ENCODE measurements at regions not wholly inside any gene's neighbourhood (a gene's known extent, or its start where the extent isn't known, plus 50 kb on each side); places are given as distances from the start of the nearest gene placed in this dataset.

DNA sequence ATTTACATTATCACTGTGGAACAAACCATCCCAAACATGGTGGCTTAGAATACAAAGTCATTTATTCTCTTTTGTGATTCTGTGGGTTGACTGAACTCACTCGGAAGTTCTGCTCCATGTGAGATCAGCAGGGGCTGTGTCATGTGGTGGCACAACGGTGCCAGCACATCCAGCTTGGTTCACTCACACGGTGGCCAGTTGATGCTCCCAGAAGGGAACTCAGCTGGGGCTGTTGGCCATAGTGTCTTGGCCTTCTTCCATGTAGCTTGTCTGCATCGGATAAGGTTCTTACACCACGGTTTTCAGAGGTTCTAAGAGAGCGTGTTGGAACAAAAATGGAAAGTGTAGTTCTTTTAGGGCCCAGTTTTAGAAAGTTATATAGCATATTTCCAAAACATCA, 312.7 kb downstream of the DMRT2 start:
- BruUV-seq (replicated peaks) = no TSS peak
- Histone ChIP-seq H2AFZ (ENCODE audit: low read length) (no peak overlapping the region), H3K4me3 (ENCODE audit: low read depth, low read length, poor library complexity, severe bottlenecking) (no peak overlapping the region), H3K79me2 (ENCODE audit: insufficient read depth, low read depth, low read length) (no peaks in the 10 kb centered on the region), H3K27ac (ENCODE audit: low read depth, low read length, poor library complexity, severe bottlenecking) (no peak overlapping the region), H3K4me1 (ENCODE audit: insufficient read depth, low read length, poor library complexity, severe bottlenecking) (no peaks in the 10 kb centered on the region), H3K4me2 (ENCODE audit: low read length) (no peak overlapping the region), H3K36me3 (ENCODE audit: insufficient read depth, low read length) (no peaks in the 10 kb centered on the region), H3K9me3 (ENCODE audit: low read length) (no peaks in the 10 kb centered on the region), H3K9me2 (ENCODE audit: insufficient read depth, low read length) (no peaks in the 10 kb centered on the region), H4K20me1 (ENCODE audit: insufficient read depth, low read length) (no peaks in the 10 kb centered on the region)
- CTCF ChIA-PET (ENCODE audit: unreplicated experiment) = no interaction called here
- intact Hi-C loops (cut with micrococcal nuclease; ENCODE audit: unreplicated experiment) = no loop called here
- POLR2A ChIA-PET = interaction anchor here (1.5 kb wide), 1 partner anchor 8 kb away, joined by 4 read pairs; no protein-coding TSS in a partner anchor
- no peak for DNase-seq (ENCODE audit: low spot score)
- TF ChIP-seq EZH2phosphoT487 (IDR thresholded peaks at IDR 0.05; ENCODE audit: borderline replicate concordance, low read depth, low read length) (no peak), CTCF (conservative IDR thresholded peaks at IDR 0.05; ENCODE audit: low read length) (no peak)

DNA sequence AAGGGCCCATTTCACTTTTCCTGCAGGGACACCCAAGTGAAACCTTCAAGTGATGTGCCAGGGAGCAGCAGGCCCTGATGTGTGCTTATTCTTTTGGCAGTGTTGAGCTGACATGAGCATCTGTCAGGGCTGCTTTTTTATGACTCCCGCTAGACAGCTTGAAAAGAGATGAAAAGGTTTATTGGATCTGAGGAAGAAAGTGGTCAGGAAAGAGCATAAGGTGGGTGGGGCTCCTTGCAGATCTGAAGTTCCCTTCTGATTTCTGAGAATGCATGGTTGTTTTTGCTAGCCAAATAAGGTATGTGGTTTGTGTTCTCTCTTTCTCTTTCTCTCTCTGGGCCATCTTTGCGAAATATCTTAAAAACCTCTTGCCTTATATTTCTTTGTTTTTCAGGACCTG, 316.1 kb downstream of the DMRT2 start:
- H4K20me1 ChIP-seq (ENCODE audit: insufficient read depth, low read length) = no peaks in the 10 kb centered on the region
- H2AFZ ChIP-seq (ENCODE audit: low read length) = no peak overlapping the region
- no peaks in the 10 kb centered on the region for H3K36me3 ChIP-seq (ENCODE audit: insufficient read depth, low read length)
- H3K79me2 ChIP-seq (ENCODE audit: insufficient read depth, low read depth, low read length) = no peaks in the 10 kb centered on the region
- intact Hi-C loops (cut with micrococcal nuclease; ENCODE audit: unreplicated experiment) = no loop called here
- BruUV-seq (replicated peaks) = no TSS peak
- POLR2A ChIA-PET = interaction anchor here (0.5 kb wide), 1 partner anchor 989 kb away, joined by 3 read pairs; no protein-coding TSS in a partner anchor
- CTCF ChIA-PET (ENCODE audit: unreplicated experiment) = no interaction called here
- H3K9me3 ChIP-seq (ENCODE audit: low read length) = no peaks in the 10 kb centered on the region
- TF ChIP-seq CTCF (conservative IDR thresholded peaks at IDR 0.05; ENCODE audit: low read length) (no peak), EZH2phosphoT487 (IDR thresholded peaks at IDR 0.05; ENCODE audit: borderline replicate concordance, low read depth, low read length) (no peak)
- no peaks in the 10 kb centered on the region for H3K9me2 ChIP-seq (ENCODE audit: insufficient read depth, low read length)
- no peak overlapping the region for H3K4me2 ChIP-seq (ENCODE audit: low read length)
- no peak overlapping the region for H3K4me3 ChIP-seq (ENCODE audit: low read depth, low read length, poor library complexity, severe bottlenecking)
- DNase-seq (ENCODE audit: low spot score) = no peak
- H3K27ac ChIP-seq (ENCODE audit: low read depth, low read length, poor library complexity, severe bottlenecking) = no peak overlapping the region
- no peaks in the 10 kb centered on the region for H3K4me1 ChIP-seq (ENCODE audit: insufficient read depth, low read length, poor library complexity, severe bottlenecking)

GRCh38 chr9:1369297-1369696, 319.1 kb downstream of the DMRT2 start:
- CTCF ChIA-PET (ENCODE audit: unreplicated experiment) = no interaction called here
- intact Hi-C loops (cut with micrococcal nuclease; ENCODE audit: unreplicated experiment) = no loop called here
- Histone ChIP-seq H3K4me1 (ENCODE audit: insufficient read depth, low read length, poor library complexity, severe bottlenecking) (no peaks in the 10 kb centered on the region), H3K27ac (ENCODE audit: low read depth, low read length, poor library complexity, severe bottlenecking) (no peak overlapping the region), H3K79me2 (ENCODE audit: insufficient read depth, low read depth, low read length) (no peaks in the 10 kb centered on the region), H3K4me3 (ENCODE audit: low read depth, low read length, poor library complexity, severe bottlenecking) (no peak overlapping the region), H3K36me3 (ENCODE audit: insufficient read depth, low read length) (no peaks in the 10 kb centered on the region), H4K20me1 (ENCODE audit: insufficient read depth, low read length) (no peaks in the 10 kb centered on the region), H2AFZ (ENCODE audit: low read length) (no peak overlapping the region), H3K4me2 (ENCODE audit: low read length) (no peak overlapping the region), H3K9me3 (ENCODE audit: low read length) (no peaks in the 10 kb centered on the region), H3K9me2 (ENCODE audit: insufficient read depth, low read length) (no peaks in the 10 kb centered on the region)
- TF ChIP-seq CTCF (conservative IDR thresholded peaks at IDR 0.05; ENCODE audit: low read length) (no peak), EZH2phosphoT487 (IDR thresholded peaks at IDR 0.05; ENCODE audit: borderline replicate concordance, low read depth, low read length) (no peak)
- no TSS peak for BruUV-seq (replicated peaks)
- POLR2A ChIA-PET = no interaction called here
- DNase-seq (ENCODE audit: low spot score) = no peak

Data from OCI-LY7 (cell line).